Left ventricle myocardium superior (tissue), 1 donor: ENCODE measurements at regions not wholly inside any gene's neighbourhood (a gene's known extent, or its start where the extent isn't known, plus 50 kb on each side); places are given as distances from the start of the nearest gene placed in this dataset.
A peak's percentile ranks its signal among the peaks of the same experiment; 100 is the strongest.

Source experiments
- ATAC-seq: fragments of 200-7000 bp; cut with Tn5 transposase; one replicate; pipeline ENCODE4 v1.9.1; 2020; ENCODE audit warnings: mild to moderate bottlenecking, moderate library complexity
- DNase-seq: peaks from one replicate; pipeline ENCODE4 v3.0.0-alpha.2; 2020
- intact Hi-C: fragments of 100-400 bp; cut with micrococcal nuclease; formaldehyde crosslinking; loops from one replicate; pipeline ENCODE4 v1.11.0; 2022
- donor health status: DM: no; HTN: yes; CAD: no; lungs with severe emphysema.

- intact Hi-C loops: no loop called here
- ATAC-seq (no peak), DNase-seq (no peak)
Observed at GRCh38 chr15:31256378-31257265, 70.0 kb upstream of the KLF13 start.

DNA sequence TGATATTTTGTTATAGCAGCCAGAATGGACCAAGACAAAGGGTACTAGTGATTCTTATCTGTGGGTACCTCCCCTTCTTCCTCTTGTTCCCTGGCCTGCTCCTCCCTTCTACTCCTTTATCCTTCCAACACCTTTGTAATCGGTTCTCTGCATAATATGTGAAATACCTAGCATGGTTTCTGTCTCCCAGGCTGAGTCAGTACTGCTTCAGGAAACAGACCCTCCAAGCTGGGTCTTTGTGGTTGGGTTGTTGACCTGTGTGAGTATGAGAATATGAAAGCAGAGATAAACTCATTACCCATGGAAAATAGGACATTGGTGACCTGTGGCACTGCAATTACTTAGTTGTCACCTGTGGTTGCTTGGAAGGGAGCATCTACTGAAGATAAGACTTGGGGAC is 69.3 kb upstream of the KLF13 start:
- ATAC-seq (no peak), DNase-seq (no peak)
- intact Hi-C loops: no loop called here

DNA sequence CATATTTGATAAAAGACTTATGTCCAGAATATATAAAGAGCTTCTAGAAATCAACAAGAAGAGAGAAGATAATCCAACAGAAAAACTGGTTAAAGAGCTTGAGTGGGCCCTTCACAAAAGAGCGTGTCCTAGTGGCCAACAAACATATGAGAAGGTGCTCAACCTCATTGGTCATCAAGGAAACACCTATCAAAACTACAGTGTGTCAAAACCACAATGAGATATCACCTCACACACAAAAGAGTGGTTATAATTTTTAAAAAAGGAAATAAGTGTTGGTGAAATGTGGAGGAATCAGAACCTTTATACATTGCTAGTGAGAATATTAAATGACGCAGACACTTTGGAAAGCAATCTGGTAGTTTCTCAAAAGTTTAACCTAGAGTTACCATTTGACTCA is 68.4 kb upstream of the KLF13 start:
- no peak for DNase-seq
- intact Hi-C loops: no loop called here
- no peak for ATAC-seq

GRCh38 chr15:31259562-31260252 is 66.9 kb upstream of the KLF13 start:
- ATAC-seq: no peak
- intact Hi-C loops: no loop called here
- DNase-seq: no peak

DNA sequence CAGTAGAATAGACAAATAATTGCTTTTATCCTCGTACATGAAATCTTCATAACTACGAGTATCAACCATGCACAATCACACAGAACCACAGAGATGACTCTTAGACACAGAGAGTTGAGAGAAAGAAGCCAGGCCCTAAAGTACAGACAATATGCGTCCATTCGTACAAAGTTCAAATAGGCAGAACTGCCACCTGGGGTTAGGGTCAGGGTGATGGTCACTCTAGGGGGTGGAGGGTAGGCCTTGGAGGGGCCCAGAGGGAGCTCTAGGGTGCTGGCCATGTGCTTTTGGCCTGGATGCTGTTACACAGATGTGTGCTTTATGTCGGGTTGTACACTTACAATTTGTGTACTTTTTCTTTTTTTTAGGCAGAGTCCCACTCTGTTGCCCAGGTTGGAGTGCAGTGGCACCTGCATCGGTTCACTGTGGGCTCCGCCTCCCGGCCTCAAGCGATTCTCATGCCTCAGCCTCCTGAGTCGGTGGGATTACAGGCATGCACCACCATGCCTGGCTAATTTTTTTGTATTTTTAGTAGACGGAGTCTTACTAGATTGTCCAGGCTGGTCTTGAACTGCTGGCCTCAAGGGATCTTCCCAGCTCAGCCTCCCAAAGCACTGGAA is 65.9 kb upstream of the KLF13 start:
- ATAC-seq (no peak), DNase-seq (no peak)
- intact Hi-C loops: no loop called here

DNA sequence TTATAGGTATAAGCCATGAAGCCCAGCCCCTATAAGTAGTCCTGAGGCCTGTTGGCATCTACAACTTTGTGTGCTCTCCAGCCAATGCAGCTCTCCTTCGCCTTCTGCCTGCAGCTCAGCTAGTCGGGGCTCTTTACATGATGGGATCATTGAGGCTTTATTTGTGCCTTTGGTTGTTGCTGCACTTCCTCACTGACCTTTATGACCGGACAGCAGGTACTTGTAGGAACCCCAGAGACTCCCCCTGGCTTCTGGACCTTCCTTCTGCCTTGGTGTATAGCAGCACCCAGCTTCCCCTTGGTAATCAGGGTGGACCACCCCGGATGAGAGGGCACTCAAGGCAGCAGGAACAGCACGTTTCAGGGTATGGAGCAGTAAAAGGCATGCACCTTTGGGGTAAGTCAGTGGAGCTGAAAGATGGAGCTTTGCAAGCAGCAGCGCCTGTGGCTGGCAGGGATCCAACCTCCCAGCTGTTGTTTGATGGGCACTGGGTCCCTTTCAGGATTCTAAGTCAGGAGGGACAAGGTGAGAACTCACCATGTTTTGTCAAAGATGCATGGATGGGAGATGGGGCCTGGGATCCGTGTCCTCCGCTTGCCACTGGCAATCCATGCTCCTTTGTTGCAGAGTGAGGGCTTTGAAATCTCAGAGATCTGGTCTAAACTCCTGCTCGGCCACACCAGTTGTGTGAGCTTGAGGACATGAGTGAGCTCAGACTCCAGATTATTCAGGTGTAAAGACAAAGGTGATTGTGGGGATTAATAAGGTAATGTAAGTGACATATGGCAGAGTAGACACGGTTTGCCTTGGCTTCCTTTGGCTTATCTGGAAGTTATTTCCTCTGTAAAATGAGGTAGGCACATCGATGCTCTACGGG is 65.1 kb upstream of the KLF13 start:
- DNase-seq: no peak
- intact Hi-C loops: no loop called here
- no peak for ATAC-seq

DNA sequence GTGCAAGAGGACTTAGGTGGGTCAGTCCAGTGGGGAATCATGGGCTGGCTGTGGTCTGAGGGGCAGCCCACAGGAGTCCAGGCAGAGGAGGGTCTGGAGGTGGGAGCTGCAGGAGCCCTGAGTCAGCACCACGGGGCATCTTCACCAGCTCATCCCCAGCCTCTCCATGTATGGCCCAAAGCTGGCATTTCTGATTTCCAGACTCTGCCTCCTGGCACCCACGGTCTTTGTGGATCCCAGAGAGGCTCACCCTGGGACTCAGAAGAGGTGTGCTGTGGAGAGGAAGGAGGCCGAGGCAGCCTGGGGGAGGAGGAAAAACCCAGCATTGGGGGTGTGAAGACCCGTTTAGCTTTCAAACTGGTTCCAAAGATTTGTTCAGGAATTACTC is 64.5 kb upstream of the KLF13 start:
- ATAC-seq (no peak), DNase-seq (no peak)
- intact Hi-C loops: no loop called here

- intact Hi-C loops: no loop called here
- ATAC-seq (peak; percentile 55), DNase-seq (no peak)
Observed at GRCh38 chr15:31262901-31263671, 63.5 kb upstream of the KLF13 start.

- DNase-seq: peak; percentile 84
- peak; percentile 61 for ATAC-seq
- intact Hi-C loops: no loop called here
Observed at GRCh38 chr15:31263751-31264558, 62.7 kb upstream of the KLF13 start.

DNA sequence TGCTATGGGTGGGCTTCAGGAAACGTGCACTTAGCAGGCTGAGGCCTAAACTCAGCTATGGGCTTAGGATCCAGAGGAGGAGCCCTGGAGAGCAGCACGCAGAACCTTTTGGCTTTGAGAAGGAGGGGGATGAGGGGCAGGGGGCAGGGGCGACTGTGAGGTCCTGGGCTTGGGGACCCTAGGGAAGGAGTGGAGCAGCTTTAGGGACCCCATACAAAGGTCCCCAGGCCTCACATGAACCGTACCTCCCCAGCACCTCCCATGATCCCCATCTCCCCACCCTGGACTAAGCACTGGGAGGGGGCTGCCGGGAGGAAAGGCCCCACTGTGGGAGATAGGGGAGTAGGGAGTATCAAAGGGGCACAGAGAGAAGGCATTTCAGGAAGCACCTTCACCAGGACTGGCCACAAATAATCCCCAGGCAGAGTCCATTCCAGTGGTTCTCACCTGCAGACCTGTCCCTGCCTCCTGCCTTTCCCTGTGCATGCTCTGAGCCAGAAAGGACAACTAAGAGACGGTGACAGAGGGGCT is 62.0 kb upstream of the KLF13 start:
- ATAC-seq: no peak
- intact Hi-C loops: no loop called here
- no peak for DNase-seq

DNA sequence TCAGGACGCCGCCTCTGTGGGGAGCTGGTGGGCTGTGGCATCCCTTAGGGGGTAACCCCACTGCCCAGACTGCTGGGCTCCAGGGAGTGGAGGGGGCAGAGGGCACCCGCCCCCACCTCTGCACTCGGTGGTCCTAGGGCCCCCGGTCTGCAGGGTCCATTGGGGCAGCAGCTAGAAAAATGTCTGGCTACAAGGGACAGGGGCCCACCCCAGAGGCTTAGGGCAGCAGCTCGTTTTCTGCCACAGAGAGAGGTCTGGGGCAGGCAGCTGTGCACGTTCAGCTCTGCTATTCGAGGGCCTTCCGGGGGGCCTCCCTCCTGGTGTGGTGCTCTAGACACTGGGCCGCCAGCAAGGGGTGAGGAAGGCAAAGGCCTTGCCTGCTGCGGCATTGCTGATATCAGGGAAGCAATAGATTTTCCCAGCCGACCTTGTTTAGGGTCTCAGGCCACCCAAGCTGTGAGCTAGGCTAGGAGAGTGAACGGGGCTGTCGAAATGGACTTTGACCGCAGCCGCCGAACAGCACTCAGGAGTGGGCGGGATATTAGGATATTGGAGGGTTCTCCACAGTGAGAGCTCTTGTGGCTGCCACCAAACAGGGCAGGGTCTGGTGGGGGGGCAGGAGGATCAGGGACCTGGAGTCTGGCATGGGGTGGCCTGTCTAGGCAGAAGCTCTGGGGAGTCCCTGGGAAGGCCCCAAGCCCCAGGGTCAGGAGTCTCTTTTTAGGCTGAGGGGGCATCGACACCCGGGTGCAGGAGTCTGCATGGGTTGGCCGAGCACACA is 61.4 kb upstream of the KLF13 start:
- DNase-seq: no peak
- intact Hi-C loops: no loop called here
- ATAC-seq: no peak

DNA sequence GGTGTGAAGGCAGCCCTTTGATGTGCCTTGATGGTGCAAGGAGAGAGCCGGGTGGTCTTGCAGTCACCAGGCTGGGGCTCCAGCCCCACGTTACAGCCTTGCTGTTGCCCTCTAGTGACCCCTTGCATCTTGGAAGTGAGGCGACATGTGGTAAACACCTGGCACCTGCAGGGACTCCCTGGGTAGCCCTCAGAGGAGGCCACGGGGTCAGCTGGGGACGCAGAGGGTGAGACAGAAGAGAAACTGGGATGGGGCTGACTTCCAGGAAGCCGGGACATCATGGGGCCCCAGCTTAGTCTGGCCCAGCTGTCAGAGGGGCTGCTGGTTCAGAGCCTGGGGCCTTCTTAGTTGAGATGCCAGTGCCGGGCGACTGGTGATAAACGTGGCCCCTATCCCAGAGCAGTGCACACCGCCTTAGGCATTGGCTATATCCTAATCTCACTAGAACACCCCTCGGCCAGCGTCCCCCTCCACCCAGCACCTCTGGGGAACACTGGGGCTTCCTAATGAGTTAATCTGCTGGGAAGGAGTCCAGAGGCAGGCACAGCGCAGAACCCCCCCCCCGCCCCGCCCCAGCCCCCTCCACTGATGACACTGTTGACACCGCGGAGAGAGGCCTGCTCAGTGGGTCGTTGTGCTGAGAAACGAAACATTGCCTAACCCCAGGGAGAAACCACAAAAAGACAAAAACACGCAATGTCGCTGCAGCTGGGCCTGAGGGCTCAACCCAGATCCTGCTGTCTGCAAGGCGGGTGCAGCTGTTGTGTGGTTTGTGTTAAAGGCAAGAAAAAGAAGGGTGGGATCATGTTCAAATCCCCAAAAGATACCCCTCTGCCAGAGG is 60.5 kb upstream of the KLF13 start:
- DNase-seq: peak; percentile 66
- ATAC-seq: peak; percentile 63
- intact Hi-C loops: no loop called here

DNA sequence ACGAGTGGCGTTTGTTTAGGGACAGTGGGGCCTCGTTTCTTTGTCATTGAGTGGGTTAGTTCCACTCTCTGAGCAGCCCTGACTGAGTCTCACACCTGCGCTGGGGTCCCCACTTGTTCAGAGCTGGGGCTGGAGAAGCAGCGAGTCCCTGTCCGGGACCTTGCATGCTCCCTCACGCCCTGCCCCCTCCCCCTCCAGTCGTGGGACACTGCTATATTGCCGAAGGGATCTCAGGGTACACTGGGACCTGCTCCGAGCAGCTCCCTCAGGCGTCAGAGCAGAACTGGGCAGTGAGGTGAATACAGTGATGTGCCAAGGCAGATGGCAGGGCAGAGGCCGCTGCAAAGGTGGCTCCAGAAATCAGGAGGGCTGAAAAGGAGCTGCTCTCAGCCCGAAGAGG is 59.9 kb upstream of the KLF13 start:
- no peak for ATAC-seq
- DNase-seq: no peak
- intact Hi-C loops: no loop called here

DNA sequence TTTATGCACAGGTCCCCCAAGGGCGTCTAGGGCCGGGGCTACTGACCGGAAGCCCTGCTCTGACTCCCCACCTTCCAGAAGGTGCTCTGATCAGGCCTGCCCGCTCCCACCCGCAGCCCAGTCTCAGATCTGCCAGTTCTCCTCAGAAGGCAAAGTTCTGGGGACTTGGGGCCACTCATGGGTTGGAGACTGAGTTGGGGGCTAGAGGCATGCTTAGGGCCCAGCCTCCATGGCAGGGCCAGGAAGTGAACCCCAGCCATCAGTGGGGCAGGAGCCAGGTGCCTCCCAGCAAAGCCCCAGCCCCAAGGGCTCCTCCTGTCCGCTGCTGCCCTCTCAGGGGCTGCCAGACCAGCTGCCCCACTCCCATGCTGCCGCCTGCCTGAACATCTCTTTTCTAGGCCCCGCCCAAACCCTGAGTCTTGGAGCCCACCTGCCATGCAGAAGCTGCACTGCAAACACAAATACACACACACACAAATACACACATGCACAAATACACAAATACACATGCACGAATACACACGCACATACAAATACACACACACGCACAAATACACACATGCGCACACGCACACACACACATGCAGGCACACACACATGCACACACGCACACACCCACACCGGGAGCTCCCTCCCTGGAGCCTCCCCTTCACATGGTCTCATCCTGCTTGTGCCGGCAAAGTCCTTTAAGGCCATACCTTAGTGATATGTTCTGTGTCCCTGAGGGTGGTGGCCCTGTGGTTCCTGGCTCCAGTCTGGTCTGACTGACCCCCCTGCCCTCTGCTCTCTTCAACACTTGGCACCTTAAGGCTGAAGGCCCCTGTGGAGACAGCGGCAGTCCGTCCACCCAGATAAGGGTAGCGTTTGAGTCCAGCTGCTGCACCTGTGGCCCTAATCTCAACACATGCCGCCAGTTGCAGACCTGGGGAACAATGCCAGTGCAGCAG is 59.2 kb upstream of the KLF13 start:
- intact Hi-C loops: no loop called here
- ATAC-seq: no peak
- no peak for DNase-seq

DNA sequence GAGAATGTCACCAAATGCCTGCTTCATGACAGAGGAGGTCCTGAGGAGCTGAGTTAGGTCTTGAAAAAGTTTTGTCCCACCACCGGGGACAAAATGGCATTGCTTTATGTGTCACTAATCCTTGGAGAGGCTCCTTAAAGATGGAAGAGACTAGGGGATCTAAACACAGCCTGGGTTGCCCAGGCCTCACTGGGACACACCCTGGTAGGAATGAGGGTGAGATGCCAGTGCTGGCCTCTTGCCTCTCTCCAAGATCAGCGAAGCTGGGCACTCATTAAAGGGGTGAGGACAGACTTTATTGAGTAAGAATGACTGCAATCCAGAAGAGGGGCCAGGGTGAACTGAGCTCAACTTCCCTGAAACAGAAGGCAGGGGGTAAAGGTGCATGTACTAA is 58.5 kb upstream of the KLF13 start:
- no peak for ATAC-seq
- no peak for DNase-seq
- intact Hi-C loops: no loop called here
